ENCODE measurements at regions not wholly inside any gene's neighbourhood (a gene's known extent, or its start where the extent isn't known, plus 50 kb on each side); places are given as distances from the start of the nearest gene placed in this dataset.

DNA sequence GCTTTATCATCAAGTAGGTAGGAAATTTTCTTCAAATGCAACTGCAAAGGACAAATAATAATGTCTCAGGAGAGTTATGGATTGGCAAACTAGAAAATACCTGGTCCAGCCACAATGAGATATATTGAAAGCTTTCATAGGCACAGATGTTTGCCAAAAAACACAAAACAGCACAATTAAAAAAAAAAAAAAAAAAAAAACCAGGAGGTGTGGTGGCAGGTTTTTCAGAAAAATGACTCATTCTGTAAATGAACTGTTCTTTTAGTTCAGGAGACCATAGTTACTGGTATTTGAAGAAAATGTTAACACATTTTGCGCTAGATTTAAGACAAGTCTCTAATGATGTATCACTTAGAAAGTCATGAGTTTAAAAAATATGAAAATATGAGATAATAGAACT, 55.0 kb upstream of the JCAD start:
- Histone ChIP-seq H3K9me3 (ENCODE audit: control insufficient read depth in 3 of 3, low read length in 3 of 3) (peaks cover 0 to 3% (median 0%) of the 10 kb centered on the region in 3 donors), H3K4me3 (ENCODE audit: low read length in 3 of 3) (no peak overlapping the region), H3K27ac (ENCODE audit: low read depth, low read length) (no peak overlapping the region), H3K27me3 (ENCODE audit: control insufficient read depth in 3 of 3, insufficient read depth in 3 of 3, low read length in 3 of 3) (peaks cover 0 to 5% (median 3%) of the 10 kb centered on the region in 3 donors), H3K9ac (ENCODE audit: low read depth in 1 of 3, low read length in 3 of 3) (no peak overlapping the region), H3K36me3 (ENCODE audit: control insufficient read depth in 3 of 3, insufficient read depth in 3 of 3, low read length in 3 of 3) (no peaks in the 10 kb centered on the region), H3K4me1 (ENCODE audit: control insufficient read depth in 3 of 3, insufficient read depth in 3 of 3, low read length in 3 of 3) (peaks cover 0 to 6% (median 3%) of the 10 kb centered on the region in 3 donors)

DNA sequence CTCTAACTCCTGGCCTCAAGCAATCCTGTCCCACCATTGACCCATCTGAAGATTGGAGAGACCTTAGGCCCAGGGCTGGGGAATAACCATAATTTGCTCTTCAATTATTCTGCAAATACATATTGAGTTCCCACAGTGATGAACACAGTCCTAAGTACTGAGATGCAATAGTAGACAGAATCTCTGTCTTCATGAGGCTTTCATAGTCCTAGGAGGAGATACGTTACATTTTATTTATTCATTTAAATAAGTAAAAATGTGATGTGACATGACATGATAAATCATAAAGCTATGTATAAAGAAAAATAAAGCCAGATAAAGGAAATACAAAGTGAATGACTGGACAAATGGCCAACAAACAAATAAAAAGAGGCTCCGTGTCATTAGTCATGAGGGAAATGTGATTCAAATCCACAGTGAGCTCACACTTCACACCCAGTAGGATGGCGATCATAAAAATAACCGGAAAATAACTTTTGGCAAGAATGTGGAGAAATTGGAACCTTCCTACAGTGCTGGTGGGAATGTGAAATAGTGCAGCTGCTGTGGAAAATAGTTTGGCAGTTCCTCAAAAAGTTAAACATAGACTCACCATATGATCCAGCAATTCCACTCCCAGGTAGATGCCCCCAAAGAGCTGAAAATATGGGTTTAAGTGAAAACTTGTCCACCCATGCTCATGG, 52.1 kb upstream of the JCAD start:
- Histone ChIP-seq H3K27me3 (ENCODE audit: control insufficient read depth in 3 of 3, insufficient read depth in 3 of 3, low read length in 3 of 3) (peaks cover 0 to 5% (median 5%) of the 10 kb centered on the region in 3 donors), H3K4me3 (ENCODE audit: low read length in 3 of 3) (no peak overlapping the region), H3K9ac (ENCODE audit: low read depth in 1 of 3, low read length in 3 of 3) (no peak overlapping the region), H3K4me1 (ENCODE audit: control insufficient read depth in 3 of 3, insufficient read depth in 3 of 3, low read length in 3 of 3) (peaks cover 0 to 6% (median 3%) of the 10 kb centered on the region in 3 donors), H3K27ac (ENCODE audit: low read depth, low read length) (no peak overlapping the region), H3K9me3 (ENCODE audit: control insufficient read depth in 3 of 3, low read length in 3 of 3) (peaks cover 0 to 3% (median 0%) of the 10 kb centered on the region in 3 donors), H3K36me3 (ENCODE audit: control insufficient read depth in 3 of 3, insufficient read depth in 3 of 3, low read length in 3 of 3) (no peaks in the 10 kb centered on the region)

Data from skeletal muscle tissue (tissue), 3 donors.